HG03571 (cell line): ENCODE measurements at regions not wholly inside any gene's neighbourhood (a gene's known extent, or its start where the extent isn't known, plus 50 kb on each side); places are given as distances from the start of the nearest gene placed in this dataset.

ENCODE experiments used
- ATAC-seq: cut with Tn5 transposase; IDR thresholded peaks from one replicate; pipeline ENCODE4 v1.9.1; 2021; ENCODE audit not compliant: unreplicated experiment

DNA sequence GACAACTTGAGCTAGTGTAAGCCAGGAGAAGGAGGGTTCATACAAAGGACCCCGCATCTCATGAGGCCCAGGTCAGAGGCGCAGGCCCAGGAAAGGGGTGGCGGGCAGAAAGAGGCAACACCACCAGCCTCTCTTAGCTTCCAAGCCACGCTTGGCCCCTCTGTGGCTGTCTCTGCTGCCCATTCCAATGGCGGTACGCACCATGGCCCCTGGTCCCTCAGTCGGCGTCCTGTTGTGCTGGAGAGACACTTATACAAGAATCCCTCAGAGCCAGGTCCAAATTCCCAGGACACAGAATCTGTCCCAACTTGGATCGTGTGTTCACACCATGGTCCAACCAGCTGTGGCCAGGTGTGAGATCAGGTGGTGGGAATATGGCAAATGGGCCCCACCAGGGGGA is 127.0 kb upstream of the CDH4 start:
- no peak for ATAC-seq

DNA sequence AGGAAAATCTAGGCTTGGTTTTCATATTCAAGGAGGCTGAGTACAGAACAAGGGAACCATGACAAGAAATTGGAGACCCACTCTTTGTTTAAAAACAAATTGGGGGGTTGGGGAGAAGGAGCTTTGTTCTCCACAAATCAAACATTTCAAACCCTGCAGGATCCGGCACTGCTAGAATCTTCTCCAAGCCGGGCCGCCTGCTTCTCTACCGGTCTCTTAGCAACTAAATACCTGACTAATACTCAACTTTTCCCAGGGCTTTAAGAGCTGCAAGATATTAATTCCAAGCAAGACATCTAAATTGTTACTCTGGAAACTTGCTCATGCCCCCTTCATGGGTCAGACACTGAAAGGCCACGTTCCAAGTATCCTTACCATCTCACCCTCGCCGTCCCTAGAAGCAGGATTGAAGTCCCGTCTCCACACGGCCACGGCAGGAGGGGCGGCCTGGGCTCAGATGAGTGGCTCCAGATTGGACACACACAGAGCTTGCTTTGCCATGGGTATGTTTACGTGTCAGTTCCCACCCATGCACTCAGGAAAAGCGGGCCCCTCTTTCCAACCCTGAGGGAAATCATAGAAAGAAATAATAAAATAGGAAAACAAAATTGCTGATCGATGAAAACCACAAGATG is 126.4 kb upstream of the CDH4 start:
- no peak for ATAC-seq

DNA sequence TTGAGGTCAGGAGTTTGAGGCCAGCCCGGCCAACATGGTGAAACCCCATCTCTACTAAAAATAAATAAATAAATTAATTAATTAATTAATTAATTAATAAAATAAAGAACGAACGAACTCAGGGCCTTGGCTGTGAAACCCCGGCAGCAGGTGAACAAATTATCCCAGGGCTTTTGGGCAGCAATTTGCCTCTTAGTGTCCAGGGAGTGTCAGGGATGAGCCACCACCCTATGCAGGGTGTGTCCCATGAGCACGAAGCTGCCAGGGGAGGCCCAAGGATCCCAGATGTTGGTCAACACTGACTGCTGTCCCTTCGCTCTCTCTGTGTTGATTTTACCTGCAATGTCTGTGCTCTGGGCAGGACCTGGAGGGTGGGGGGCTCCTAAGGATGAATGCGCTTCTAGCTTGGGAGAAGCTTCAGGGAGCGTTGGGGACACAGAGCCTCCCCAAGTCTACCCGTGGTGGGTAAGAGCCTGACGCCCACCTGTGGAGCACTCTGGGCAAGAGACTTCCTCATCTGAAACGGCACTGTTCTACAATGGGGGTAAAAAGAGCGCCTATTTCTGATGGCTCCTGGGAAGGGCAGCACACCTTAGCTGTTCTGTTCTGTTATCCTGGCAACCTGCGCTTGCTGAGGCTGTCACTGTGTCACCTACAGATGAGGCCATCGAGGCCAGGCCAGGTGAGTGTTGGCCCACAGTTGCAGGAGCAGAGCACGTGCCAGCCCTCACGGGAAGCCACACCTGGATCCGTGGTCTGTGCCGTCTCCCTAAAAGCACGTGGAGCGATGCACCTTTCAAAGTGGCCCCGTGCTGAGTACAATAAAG is 125.5 kb upstream of the CDH4 start:
- ATAC-seq = no peak

DNA sequence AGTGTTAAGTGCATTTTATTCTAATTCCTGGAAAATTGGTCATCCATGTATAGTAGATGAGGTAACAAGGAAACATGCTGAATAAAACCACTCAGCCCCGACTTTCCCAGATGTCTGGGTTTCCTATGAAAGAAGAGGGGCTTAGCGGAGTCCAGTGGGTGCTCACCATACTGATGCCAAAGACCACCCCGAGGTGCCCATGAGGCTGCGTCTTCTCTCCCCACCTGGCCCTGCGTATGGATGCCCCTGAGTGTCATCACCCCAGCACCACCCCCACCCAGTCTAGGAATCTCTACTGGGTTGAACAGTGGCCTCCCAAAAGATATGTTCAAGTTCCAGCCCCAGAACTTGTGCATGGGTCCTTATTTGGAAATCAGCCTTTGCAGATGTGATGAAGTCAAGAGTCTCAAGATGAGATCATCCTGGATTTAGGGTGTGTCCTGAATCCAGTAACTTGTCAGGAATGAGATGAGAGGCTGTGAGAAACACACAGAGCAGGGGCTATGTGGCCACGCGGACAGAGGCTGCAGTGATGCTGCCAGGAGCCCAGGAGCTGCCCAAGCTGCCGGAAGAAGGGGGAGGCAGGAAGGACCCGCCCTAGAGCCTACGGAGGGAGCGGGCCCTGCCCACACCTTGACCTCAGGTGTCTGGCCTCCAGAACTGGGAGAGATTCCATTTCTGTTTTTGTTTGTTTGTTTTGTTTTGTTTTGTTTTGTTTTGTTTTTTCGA is 124.6 kb upstream of the CDH4 start:
- ATAC-seq = no peak

DNA sequence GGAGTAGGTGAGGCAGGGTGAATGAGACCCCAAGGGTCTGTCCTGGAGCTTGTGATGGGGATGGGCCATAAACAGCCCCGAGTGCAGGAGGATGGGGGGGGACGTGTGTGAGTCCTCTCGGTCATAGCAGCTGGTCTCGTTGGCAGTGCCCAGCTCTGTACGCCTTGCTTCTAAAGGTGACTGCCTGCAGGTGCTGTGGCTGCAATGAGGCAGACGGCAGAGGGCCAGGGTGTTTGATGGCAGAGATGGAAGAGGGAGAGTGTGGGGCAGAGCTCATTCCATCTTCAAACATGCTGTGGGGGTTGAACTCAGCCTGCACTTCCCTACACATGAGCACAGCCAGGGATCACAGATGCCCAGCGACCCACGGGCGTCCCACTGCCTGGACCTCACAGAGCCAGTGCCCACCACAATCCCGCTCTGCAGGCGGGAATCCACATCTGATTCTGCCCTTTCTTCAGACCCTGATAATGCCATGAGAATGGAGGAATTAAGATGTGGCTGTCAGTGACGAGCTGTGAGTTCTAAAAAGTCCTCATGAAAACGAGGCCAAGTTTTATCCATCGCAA is 123.3 kb upstream of the CDH4 start:
- ATAC-seq = no peak

DNA sequence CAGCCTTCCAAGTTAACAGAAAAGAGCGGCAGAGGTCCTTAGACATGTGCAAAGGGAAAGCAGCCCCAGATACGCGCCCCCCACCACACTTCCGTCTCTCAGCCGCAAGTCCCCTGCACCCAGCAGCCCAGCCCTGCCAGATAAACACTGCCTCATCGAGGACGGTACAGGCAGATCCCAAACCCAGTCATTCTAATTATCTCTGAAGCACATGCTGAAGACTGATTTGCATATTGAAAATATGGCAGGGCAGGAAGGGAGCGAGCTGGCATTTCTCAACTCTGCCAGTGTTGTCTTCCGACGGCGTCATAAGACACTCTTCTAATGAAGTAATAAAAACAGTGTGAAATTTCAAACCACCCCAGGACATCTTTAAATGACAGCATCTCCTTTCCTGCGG is 122.8 kb upstream of the CDH4 start:
- no peak for ATAC-seq

DNA sequence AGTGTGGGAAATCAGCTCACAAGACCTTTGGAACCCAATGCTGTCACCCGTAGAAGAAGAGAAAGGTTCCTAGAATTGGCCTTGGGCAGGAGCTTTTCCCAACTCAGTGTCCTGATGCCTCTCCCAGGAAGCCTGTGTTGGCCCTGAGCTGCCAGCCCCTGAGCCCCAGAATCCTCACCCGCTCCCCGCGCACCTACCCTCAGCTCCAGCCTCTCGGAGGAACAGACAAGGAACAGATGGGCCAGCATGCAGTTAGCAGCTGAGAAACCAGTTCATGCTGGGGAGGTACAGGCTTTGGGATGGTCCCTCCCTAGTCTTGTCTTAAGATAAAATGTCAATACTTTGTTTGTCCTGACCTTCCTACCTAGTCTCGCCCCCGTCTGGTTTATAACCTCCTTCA is 121.9 kb upstream of the CDH4 start:
- no peak for ATAC-seq

DNA sequence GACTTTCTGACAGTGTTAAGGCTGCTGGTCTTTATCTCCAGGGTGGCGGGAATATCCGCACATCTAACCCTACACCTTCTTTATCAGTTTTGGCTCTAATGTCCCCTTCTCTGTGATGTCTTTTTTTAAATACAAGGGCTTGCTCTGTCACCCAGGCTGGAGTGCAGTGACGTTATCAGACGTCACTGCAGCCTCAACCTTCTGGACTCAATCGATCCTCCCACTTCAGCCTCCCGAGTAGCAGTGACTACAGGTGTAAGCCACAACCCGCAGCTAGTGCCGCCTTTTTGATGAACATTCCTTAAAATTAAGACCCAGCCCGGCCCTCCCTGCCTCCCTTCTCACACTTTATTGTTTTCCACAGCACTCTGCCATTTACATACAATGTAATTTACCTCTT is 120.1 kb upstream of the CDH4 start:
- ATAC-seq = no peak

DNA sequence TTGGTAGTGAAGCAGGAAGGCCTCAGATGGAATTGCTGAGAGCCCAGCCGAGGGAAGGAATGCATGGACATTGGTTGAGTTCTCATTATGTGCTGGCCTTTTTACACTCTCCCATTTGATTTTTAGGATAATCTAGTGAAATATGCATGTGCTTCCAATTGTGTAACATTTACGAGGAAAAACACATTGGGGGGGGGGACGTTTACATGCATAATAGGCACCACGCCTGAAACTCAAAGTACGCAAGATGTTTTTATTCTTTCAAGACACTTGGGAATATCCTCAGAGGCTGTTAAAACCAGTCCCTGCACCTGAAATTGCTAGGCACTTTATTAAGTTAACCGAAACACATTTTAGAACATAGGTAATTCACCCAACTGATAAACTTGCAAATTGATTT is 118.5 kb upstream of the CDH4 start:
- ATAC-seq = no peak

DNA sequence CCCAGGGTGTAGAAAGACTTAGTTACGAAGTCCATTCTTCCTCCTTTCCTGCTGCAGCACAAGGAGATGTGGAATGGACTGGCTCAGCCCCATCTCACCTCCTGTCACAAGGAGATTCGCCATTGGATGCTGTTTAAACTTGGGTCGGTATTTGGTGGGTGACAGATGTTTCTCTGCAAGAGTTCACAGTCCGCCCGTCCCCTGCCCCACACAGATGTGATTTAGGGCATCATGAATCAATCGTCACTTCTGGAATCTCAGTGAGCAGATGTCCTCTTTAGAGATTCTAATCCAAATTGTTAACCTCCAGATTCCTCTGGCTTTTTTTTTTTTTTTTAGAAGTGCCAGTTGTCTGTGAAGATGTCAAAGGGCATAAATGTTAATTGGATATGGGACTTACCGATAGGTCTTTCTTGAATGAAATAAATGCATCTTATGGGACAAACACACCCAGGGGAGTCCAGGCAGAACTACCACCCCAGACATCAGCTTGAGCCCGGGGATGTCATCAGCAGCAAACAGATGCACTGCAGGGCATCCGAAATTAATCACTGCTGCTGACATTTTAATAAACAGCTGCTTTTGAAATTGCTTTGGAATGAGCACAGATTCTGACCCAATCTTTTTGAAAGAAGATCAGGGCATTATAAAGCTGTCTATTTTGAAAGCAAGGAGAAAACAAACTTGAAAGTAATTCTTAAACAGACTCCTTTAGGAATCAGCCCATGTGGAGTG is 117.6 kb upstream of the CDH4 start:
- ATAC-seq = no peak

DNA sequence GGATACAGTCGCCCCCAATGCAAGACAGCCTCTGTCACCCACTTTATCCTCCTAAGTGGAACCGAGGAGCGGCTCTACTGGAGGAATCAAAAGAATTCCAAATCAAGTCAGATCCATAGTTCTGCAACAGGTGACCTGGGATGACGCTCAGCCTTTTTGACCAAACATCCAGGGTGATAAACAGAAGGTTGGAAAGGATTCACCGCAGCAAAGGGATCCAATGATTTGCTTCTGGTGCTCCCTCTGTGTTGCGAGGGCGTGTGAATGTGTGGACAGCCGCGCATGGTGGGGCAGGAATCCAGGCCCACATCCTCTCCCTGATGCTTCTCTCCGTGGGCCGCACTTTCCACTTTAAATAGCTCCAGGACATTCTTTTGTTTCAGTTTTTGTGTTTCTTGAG is 116.8 kb upstream of the CDH4 start:
- ATAC-seq = no peak

DNA sequence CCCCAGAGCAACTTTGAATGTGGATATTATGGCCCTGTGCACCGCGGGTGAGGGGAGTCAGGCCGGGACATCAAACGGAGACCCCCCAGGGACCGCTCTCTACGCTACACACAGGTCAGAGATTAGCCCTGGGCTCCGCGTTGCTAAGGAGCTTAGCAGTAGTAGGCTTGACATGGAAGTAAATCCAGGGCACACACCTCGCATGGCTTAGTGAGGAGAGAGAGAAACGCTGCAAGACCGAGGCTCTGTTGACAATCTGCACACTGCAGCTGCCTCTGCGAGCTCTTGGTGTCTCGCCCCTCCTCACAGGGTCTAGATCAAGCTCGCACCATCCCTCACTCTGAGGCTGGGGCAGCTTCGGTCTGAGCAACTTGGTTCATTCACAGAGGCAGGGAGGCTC is 116.1 kb upstream of the CDH4 start:
- ATAC-seq = no peak

DNA sequence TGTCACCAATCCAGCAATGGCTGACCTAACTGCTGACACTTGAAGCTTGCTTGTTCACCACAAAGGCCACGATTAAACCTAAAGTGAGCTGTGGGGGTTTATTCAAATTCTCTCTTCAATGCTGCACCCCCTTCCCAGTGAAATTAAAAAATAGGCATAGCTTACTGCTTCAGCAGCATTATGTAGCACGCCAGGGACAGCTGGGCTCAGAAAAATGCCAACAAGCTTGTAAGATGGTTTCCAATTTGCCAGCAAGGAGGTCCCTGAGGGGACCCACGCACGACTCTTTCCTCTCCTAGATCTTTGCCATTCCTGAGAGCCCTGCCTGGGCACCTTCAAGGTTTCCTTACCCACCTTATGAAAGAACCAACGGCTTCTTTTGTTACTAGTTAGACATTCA is 113.5 kb upstream of the CDH4 start:
- ATAC-seq = no peak

DNA sequence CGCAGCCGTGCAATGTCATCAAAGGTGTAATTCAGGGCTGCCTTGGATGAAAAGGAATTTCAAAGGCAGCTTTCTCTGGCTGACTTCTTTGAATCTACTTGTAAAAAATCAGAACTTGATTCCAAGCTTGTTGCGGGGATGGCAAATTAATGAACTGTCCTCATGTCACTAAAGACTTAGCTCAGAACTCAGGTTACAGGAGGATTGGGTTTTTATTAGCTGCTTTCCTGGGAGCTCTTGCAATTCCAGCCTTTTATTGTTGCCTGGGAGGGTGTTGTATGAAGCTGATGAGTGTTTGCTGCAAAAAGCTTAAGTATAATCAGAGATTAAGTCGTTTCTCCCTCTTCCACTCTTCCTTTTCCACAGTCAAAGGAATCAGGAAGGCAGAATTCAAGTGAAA is 113.0 kb upstream of the CDH4 start:
- no peak for ATAC-seq

DNA sequence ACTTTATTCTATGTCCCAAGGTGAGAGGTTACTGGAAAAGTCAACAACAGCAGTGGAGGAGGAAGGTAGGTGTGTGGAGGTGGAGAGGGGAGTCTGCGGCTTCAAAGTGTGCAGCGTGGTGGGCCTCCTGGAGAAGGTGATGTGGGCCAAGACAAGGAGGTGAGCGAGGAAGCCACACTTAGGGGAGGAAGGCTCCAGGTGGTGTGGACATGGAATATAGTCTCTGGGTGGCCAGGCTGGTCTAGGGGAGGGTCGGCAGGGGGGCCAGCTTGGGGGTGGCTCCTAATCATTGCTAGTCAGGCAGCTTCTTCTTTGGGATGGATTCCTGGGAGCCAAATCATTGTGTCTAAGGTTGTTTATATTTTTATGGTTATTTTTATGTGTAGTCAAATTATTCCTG is 111.5 kb upstream of the CDH4 start:
- no peak for ATAC-seq

DNA sequence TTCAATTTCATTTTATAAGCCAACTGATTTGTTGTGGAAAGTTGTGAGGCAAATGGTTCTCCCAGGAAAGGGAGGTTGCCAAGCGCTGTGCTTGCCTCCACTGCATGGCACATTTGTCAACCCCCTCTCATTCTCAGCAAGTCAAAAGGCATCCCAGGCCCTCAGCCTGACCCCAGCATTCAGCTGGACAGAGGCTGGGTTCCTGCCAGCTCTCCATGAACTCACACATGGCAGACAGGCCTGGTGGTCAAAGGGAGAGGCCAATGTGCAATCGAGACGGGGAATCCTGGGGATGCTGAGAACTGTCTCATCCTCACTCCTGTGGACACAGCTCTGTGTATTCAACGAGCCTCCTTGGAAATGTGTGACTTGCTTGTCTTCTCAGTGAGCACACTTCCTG is 106.0 kb upstream of the CDH4 start:
- no peak for ATAC-seq

DNA sequence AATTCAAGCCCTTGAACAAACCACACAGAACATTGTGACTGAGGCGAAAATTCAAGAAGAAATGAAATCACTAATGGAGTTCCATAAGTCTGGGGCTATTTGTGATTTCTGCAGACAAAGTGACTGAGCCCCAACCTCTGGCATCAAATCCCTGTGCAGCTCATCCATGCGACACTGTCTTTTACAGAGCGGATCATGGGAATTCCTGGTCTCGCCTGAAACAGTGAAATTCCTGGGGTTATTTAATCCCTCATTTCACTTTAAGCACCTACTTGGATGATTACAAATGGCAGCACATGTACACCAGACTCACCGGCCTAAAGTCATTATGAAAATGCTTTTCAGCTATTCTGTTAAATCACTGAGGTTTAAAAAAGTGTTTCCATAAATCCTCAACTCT is 102.4 kb upstream of the CDH4 start:
- no peak for ATAC-seq

DNA sequence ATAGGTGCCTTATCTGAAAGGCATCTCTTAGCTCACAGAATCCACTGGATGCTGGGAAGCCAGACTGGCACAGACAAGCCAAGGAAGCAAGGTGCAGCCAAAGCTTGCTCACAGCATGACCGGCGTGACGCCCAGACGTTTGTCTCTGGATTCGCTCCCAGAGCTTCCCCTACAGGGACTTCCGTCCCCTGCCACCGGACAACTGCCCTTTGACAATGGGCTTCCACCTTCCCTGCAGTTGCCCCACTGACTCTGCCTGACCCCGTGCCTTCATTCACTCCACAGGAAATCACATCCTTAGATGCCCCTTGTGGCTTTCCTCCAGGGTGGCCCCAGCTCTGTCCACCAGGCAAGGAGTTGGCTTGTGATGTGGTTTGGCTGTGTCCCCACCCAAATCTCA is 94.8 kb upstream of the CDH4 start:
- no peak for ATAC-seq

DNA sequence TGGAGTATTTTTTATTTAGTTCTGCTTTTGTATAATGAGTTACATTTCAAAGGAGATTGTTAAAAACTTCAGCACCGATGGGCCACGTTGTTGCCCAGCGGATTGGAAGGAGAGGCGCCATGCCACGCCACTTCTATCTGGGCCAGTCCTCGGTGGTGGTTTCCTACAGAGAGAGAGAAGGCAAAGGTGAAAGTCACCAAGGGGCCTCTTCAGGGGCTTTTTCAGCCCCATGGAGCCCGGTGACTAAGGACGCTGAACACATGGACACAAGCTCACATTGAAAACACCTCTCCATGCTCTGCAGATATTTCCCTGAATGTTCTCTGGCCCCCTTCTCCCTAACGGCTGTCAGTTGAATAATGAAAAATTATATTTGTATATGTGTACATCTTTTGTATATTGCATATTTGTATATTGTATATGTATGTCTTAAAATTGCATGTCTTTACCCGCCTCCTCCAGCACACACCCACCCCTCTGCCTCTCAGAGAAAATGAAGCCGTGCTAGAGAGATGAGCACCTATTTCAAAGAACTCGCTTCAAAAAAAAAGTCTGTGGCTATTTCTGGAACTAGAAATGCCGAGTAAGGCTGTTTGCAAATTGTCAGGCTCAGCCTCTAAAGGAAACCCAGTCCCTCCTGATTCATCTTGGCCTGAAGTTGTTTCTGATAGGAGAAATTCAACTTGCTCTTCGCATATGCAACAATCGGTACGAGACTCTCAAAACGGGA is 91.9 kb upstream of the CDH4 start:
- ATAC-seq = no peak

DNA sequence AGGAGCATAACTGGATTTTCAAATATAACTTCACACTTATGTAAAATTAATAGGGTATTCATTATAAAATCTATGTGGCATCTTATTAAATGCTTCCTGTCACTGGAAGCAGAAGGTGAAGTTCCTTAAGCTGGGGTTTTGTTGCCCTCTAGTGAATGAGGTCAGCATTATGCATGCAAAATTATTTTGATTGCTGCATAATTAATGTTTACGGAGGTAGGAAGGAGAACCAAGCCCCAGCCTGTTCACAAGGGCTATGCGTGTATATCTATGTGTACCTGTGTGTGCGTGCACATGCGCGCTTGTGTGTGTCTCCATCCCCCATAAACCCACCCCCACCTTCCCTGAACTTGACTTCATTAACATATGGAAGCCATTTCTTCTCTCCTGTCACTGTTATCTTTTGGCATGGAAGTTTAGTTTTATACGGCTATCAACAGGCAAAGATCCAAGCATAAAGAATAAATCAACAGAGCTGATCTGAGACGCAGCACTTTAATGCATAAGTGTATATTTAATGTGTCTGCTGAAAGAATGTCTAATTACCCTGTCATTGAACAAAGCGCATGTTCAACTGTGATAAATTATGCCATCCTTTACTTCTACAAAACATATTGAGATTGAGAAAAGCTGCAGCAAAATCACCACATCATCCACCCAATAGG is 90.2 kb upstream of the CDH4 start:
- no peak for ATAC-seq
